Peyer's patch (tissue), 4 donors: ENCODE measurements at regions not wholly inside any gene's neighbourhood (a gene's known extent, or its start where the extent isn't known, plus 50 kb on each side); places are given as distances from the start of the nearest gene placed in this dataset.

ENCODE experiments used
- DNase-seq, 3 donors: peaks; one replicate each; pipeline ENCODE4 v3.0.0-alpha.2; 2017 to 2019
- H3K27ac ChIP-seq, 4 donors: fragments of 200-600 bp; sonication (generic); one replicate each; pipeline ENCODE4 v1.5.1; 2016 to 2019
- H3K27me3 ChIP-seq, 2 donors: fragments of 200-600 bp; sonication (generic); one replicate each; pipeline ENCODE4 v1.5.1; 2019
- H3K36me3 ChIP-seq, 3 donors: fragments of 200-600 bp; sonication (generic); one replicate each; pipeline ENCODE4 v1.5.1; 2016 to 2019
- H3K4me1 ChIP-seq, 4 donors: fragments of 200-600 bp; sonication (generic); one replicate each; pipeline ENCODE4 v1.5.1; 2016 to 2019
- H3K4me3 ChIP-seq, 4 donors: fragments of 200-600 bp; sonication (generic); 1 replicate in 3 of 4; 2 replicates in 1 of 4; pipeline ENCODE4 v1.5.1; 2016 to 2019; ENCODE audit warnings: mild to moderate bottlenecking in 1 of 4
- H3K9me3 ChIP-seq, 4 donors: fragments of 200-600 bp; sonication (generic); one replicate each; pipeline ENCODE4 v1.5.1; 2016 to 2019; ENCODE audit warnings: mild to moderate bottlenecking in 1 of 4
- POLR2A ChIP-seq, 2 donors: fragments of 450-650 bp; IDR thresholded peaks; one replicate each; pipeline ENCODE4 v1.5.1; 2017; ENCODE audit warnings: antibody characterized with exemption in 2 of 2, mild to moderate bottlenecking in 2 of 2, moderate library complexity in 2 of 2
- TF ChIP-seq, protein P1 (sequence below), 6 experiments: fragments of 450-650 bp in 4 of 6; fragments of 200-600 bp in 2 of 6; sonication (generic) in 1 of 6; IDR thresholded peaks; one replicate each; pipeline ENCODE4 v1.5.1; 2017 to 2019; ENCODE audit warnings: antibody characterized with exemption in 6 of 6, mild to moderate bottlenecking in 3 of 6, moderate library complexity in 1 of 6

DNA sequence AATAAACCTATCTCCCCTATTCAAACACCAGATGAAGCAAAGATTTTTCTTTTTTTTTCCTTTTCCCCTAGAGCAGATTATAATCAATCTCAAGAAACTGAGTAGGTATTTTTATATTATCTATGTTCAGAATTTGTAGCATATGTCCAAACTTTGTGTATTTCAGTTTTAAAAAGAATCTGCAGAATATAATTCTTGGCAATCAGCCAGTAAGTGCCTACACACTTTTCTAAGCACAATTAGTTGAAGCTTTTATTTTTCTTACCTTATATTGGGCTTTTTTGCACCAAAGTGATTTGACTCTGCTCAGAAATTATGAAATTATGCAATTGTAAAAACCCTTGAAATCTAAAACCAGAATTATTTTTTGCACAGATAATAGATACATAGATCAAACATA is 315.8 kb upstream of the PHF14 start:
- TF ChIP-seq, protein P1, sequence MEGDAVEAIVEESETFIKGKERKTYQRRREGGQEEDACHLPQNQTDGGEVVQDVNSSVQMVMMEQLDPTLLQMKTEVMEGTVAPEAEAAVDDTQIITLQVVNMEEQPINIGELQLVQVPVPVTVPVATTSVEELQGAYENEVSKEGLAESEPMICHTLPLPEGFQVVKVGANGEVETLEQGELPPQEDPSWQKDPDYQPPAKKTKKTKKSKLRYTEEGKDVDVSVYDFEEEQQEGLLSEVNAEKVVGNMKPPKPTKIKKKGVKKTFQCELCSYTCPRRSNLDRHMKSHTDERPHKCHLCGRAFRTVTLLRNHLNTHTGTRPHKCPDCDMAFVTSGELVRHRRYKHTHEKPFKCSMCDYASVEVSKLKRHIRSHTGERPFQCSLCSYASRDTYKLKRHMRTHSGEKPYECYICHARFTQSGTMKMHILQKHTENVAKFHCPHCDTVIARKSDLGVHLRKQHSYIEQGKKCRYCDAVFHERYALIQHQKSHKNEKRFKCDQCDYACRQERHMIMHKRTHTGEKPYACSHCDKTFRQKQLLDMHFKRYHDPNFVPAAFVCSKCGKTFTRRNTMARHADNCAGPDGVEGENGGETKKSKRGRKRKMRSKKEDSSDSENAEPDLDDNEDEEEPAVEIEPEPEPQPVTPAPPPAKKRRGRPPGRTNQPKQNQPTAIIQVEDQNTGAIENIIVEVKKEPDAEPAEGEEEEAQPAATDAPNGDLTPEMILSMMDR (IDR thresholded peaks at IDR 0.05) = no peak
- H3K27ac ChIP-seq = no peak overlapping the region
- H3K36me3 ChIP-seq = no peaks in the 10 kb centered on the region
- no peaks in the 10 kb centered on the region for H3K4me1 ChIP-seq
- DNase-seq = no peak
- no peaks in the 10 kb centered on the region for H3K9me3 ChIP-seq
- H3K27me3 ChIP-seq = no peaks in the 10 kb centered on the region
- no peak overlapping the region for H3K4me3 ChIP-seq

DNA sequence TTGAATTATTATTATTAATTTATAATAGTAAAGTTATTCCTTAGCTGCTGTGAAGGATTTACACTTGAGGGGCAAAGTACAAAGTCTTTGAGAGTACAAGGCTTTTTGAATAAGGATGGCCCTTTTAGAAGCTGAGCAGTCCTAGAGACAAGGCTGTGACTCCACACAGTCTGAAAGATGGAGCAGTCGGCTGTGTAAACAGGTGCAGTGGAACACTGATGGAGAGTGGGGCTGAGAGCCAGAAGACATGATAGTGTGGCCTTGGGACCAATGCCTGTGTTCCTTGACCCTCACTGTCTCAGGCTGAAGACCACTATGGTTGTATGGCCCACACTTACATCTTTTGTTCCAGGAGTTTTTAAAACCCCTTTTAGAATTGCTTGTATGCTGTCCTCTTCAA is 311.2 kb upstream of the PHF14 start:
- Histone ChIP-seq H3K4me1 (no peaks in the 10 kb centered on the region), H3K27me3 (no peaks in the 10 kb centered on the region), H3K36me3 (no peaks in the 10 kb centered on the region), H3K27ac (no peak overlapping the region), H3K4me3 (no peak overlapping the region), H3K9me3 (no peaks in the 10 kb centered on the region)
- DNase-seq = no peak
- TF ChIP-seq POLR2A (IDR thresholded peaks at IDR 0.05) = no peak
- TF ChIP-seq, protein P1 (IDR thresholded peaks at IDR 0.05) = no peak

DNA sequence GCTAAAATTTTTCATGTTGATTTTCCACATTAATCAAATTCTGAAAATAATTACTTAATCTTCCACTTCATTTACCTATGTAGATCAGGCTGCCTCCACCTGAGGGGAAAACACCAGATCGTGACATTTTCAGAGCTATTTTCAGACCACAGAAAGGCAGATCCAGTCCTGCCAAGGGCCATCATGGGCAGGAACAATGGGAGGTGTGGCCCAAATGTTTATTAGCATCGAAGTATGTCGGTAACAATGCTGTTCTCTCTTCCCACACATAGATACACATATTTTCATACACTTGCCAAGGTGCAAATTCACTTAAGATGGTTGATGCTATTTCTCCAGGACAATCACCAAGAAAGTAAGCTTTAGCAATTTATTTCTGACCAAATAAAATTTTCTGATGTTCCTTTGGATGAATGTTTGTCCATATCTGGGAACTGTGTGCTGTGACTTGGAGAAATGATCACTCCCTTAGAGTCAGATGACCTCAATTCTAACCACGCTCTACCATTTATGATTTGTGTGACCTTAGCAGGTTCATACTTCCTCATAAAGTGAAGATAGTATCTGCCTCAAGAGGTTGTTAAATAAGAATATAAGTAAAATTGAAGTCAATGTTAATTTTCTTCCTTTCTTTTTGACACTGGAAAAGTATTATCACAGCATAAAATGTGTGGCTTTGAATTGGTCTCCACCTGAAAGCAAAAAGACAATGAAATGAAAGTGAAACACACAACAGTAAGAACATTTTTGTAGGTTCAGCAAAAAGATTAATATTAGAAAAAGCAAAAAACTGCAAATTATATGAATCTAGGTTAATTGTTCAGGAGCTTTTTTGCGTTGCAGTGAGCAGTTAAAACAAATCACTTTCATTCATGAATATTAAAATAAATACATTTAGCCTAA is 310.4 kb upstream of the PHF14 start:
- Histone ChIP-seq H3K27me3 (no peaks in the 10 kb centered on the region), H3K4me1 (no peaks in the 10 kb centered on the region), H3K9me3 (no peaks in the 10 kb centered on the region), H3K4me3 (no peak overlapping the region), H3K27ac (no peak overlapping the region), H3K36me3 (no peaks in the 10 kb centered on the region)
- DNase-seq = no peak
- TF ChIP-seq POLR2A (IDR thresholded peaks at IDR 0.05) = no peak
- TF ChIP-seq, protein P1 (IDR thresholded peaks at IDR 0.05) = no peak

DNA sequence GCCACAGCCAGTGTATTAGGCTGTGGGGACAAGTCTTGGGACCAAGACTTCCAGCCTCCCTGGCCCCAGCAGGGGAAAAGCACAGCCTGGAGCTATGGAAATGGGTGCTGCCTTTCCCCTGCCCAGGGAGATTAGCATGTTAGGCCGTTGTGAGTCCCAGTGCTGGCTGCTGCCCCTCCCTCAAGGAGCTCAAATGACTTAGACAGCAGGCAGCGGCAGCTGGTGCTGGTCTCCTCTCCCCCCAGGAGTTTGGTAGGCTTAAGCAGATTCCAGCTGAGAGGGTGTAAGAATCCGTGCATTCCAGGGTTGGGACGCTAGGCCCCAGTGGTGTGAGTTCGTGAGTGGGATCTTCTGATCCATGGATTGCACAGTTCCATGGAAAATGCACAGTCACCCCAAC is 301.5 kb upstream of the PHF14 start:
- no peak overlapping the region for H3K4me3 ChIP-seq
- H3K27me3 ChIP-seq = no peaks in the 10 kb centered on the region
- no peak for TF ChIP-seq POLR2A (IDR thresholded peaks at IDR 0.05)
- TF ChIP-seq, protein P1 (IDR thresholded peaks at IDR 0.05) = no peak
- no peaks in the 10 kb centered on the region for H3K9me3 ChIP-seq
- no peaks in the 10 kb centered on the region for H3K36me3 ChIP-seq
- no peak overlapping the region for H3K27ac ChIP-seq
- no peaks in the 10 kb centered on the region for H3K4me1 ChIP-seq
- no peak for DNase-seq

DNA sequence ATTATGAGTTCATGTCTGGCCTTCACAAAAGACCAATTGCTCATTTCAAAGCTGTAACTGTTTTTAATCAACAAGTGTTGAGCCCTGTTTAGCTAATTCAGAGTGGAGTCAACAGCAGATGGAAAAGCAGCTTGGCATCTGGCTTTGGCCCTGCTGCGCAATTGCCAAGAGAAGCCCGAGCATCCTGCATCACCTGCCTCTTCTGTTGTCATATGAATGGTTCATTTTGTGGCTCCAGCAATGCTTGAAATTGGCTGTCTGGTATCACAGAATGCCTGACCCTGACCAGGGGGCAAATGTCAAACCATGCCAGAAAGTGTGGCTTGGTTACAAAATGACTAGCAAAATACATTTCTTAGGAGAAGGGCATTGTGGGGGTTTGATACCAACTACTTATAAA is 296.5 kb upstream of the PHF14 start:
- H3K9me3 ChIP-seq = no peaks in the 10 kb centered on the region
- no peak for DNase-seq
- no peak for TF ChIP-seq POLR2A (IDR thresholded peaks at IDR 0.05)
- TF ChIP-seq, protein P1 (IDR thresholded peaks at IDR 0.05) = no peak
- no peak overlapping the region for H3K27ac ChIP-seq
- H3K4me1 ChIP-seq = no peaks in the 10 kb centered on the region
- H3K4me3 ChIP-seq = no peak overlapping the region
- no peaks in the 10 kb centered on the region for H3K27me3 ChIP-seq
- no peaks in the 10 kb centered on the region for H3K36me3 ChIP-seq
